ENCODE measurements at regions not wholly inside any gene's neighbourhood (a gene's known extent, or its start where the extent isn't known, plus 50 kb on each side); places are given as distances from the start of the nearest gene placed in this dataset.

DNA sequence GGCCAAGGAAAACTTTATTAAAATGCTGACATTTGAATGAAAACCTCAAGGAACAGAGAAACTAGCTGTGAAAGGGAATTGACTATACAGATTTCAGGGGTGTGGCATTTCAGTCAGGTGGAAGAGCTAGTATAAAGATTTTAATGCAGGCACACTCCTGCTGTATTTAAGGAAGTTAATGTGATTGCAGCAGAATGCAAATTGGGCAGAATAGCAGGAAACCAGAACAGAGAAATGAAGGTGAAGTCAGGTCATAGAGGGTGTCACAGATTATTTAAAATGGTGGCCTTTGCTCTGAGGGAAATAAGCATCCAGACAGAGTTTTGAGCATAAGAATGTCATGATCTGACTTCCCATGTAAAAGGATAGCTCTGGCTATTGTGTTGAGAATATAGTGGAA is 898.1 kb upstream of the WWC1 start:
- no peak for DNase-seq (ENCODE audit: low spot score)
- Histone ChIP-seq H3K27ac (ENCODE audit: low read depth, low read length, poor library complexity, severe bottlenecking) (no peak overlapping the region), H3K9me2 (ENCODE audit: insufficient read depth, low read length) (no peaks in the 10 kb centered on the region), H3K4me3 (ENCODE audit: low read depth, low read length, poor library complexity, severe bottlenecking) (no peak overlapping the region), H3K79me2 (ENCODE audit: insufficient read depth, low read depth, low read length) (no peaks in the 10 kb centered on the region), H4K20me1 (ENCODE audit: insufficient read depth, low read length) (no peaks in the 10 kb centered on the region), H2AFZ (ENCODE audit: low read length) (no peak overlapping the region), H3K36me3 (ENCODE audit: insufficient read depth, low read length) (no peaks in the 10 kb centered on the region), H3K4me1 (ENCODE audit: insufficient read depth, low read length, poor library complexity, severe bottlenecking) (no peaks in the 10 kb centered on the region), H3K4me2 (ENCODE audit: low read length) (no peak overlapping the region), H3K9me3 (ENCODE audit: low read length) (no peaks in the 10 kb centered on the region)
- CTCF ChIA-PET (ENCODE audit: unreplicated experiment), result no interaction called here
- no TSS peak for BruUV-seq (replicated peaks)
- TF ChIP-seq, protein P1, sequence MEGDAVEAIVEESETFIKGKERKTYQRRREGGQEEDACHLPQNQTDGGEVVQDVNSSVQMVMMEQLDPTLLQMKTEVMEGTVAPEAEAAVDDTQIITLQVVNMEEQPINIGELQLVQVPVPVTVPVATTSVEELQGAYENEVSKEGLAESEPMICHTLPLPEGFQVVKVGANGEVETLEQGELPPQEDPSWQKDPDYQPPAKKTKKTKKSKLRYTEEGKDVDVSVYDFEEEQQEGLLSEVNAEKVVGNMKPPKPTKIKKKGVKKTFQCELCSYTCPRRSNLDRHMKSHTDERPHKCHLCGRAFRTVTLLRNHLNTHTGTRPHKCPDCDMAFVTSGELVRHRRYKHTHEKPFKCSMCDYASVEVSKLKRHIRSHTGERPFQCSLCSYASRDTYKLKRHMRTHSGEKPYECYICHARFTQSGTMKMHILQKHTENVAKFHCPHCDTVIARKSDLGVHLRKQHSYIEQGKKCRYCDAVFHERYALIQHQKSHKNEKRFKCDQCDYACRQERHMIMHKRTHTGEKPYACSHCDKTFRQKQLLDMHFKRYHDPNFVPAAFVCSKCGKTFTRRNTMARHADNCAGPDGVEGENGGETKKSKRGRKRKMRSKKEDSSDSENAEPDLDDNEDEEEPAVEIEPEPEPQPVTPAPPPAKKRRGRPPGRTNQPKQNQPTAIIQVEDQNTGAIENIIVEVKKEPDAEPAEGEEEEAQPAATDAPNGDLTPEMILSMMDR (conservative IDR thresholded peaks at IDR 0.05; ENCODE audit: low read length), result no peak
- TF ChIP-seq EZH2phosphoT487 (IDR thresholded peaks at IDR 0.05; ENCODE audit: borderline replicate concordance, low read depth, low read length), result no peak
- POLR2A ChIA-PET, result no interaction called here
- intact Hi-C loops (cut with micrococcal nuclease; ENCODE audit: unreplicated experiment), result no loop called here

DNA sequence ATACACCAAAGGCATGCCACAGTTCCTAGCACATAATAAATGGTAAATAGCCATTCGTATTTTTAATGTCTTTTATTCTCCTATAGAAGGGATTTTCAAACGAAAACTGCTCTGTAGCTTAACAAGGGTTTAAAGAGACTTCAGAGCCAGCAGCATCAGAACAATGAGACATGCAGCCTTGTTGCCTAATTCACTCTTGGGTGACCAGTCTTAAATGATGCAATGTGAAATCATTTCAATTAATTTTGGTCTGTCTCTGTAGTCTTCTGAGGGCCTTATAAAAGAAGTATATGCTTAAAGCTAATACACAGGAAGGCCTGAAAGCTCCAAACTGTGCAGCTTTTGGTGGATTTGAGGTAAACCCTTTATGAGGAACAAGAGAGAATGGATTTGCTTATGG is 888.8 kb upstream of the WWC1 start:
- H2AFZ ChIP-seq (ENCODE audit: low read length), result no peak overlapping the region

GRCh38 chr5:167406513-167406912 is 884.9 kb upstream of the WWC1 start:
- Histone ChIP-seq H4K20me1 (ENCODE audit: insufficient read depth, low read length) (no peaks in the 10 kb centered on the region), H3K27ac (ENCODE audit: low read depth, low read length, poor library complexity, severe bottlenecking) (no peak overlapping the region), H3K9me2 (ENCODE audit: insufficient read depth, low read length) (no peaks in the 10 kb centered on the region), H3K79me2 (ENCODE audit: insufficient read depth, low read depth, low read length) (no peaks in the 10 kb centered on the region), H3K4me2 (ENCODE audit: low read length) (no peak overlapping the region), H2AFZ (ENCODE audit: low read length) (no peak overlapping the region), H3K4me1 (ENCODE audit: insufficient read depth, low read length, poor library complexity, severe bottlenecking) (no peaks in the 10 kb centered on the region), H3K36me3 (ENCODE audit: insufficient read depth, low read length) (no peaks in the 10 kb centered on the region), H3K4me3 (ENCODE audit: low read depth, low read length, poor library complexity, severe bottlenecking) (no peak overlapping the region), H3K9me3 (ENCODE audit: low read length) (no peaks in the 10 kb centered on the region)
- ChIA-PET POLR2A (no interaction called here), CTCF (ENCODE audit: unreplicated experiment) (no interaction called here)
- TF ChIP-seq, protein P1 (conservative IDR thresholded peaks at IDR 0.05; ENCODE audit: low read length), result no peak
- TF ChIP-seq EZH2phosphoT487 (IDR thresholded peaks at IDR 0.05; ENCODE audit: borderline replicate concordance, low read depth, low read length), result no peak
- intact Hi-C loops (cut with micrococcal nuclease; ENCODE audit: unreplicated experiment), result no loop called here
- no peak for DNase-seq (ENCODE audit: low spot score)
- no TSS peak for BruUV-seq (replicated peaks)

More for the DNA sequence above, 888.8 kb upstream of the WWC1 start:
- H3K79me2 ChIP-seq (ENCODE audit: insufficient read depth, low read depth, low read length), result no peaks in the 10 kb centered on the region
- H3K4me1 ChIP-seq (ENCODE audit: insufficient read depth, low read length, poor library complexity, severe bottlenecking), result no peaks in the 10 kb centered on the region
- no peaks in the 10 kb centered on the region for H3K9me3 ChIP-seq (ENCODE audit: low read length)
- H3K36me3 ChIP-seq (ENCODE audit: insufficient read depth, low read length), result no peaks in the 10 kb centered on the region
- no peaks in the 10 kb centered on the region for H3K9me2 ChIP-seq (ENCODE audit: insufficient read depth, low read length)
- intact Hi-C loops (cut with micrococcal nuclease; ENCODE audit: unreplicated experiment), result no loop called here
- no TSS peak for BruUV-seq (replicated peaks)
- H3K27ac ChIP-seq (ENCODE audit: low read depth, low read length, poor library complexity, severe bottlenecking), result no peak overlapping the region
- no peak overlapping the region for H3K4me2 ChIP-seq (ENCODE audit: low read length)
- DNase-seq (ENCODE audit: low spot score), result no peak
- CTCF ChIA-PET (ENCODE audit: unreplicated experiment), result no interaction called here
- TF ChIP-seq EZH2phosphoT487 (IDR thresholded peaks at IDR 0.05; ENCODE audit: borderline replicate concordance, low read depth, low read length), result no peak
- TF ChIP-seq, protein P1 (conservative IDR thresholded peaks at IDR 0.05; ENCODE audit: low read length), result no peak
- no peak overlapping the region for H3K4me3 ChIP-seq (ENCODE audit: low read depth, low read length, poor library complexity, severe bottlenecking)
- H4K20me1 ChIP-seq (ENCODE audit: insufficient read depth, low read length), result no peaks in the 10 kb centered on the region
- POLR2A ChIA-PET, result no interaction called here
